Hepatocyte (in vitro differentiated cells): ENCODE measurements at regions not wholly inside any gene's neighbourhood (a gene's known extent, or its start where the extent isn't known, plus 50 kb on each side); places are given as distances from the start of the nearest gene placed in this dataset.

Experiments
- EZH2 ChIP-seq: fragments of 200-600 bp; sonication (generic); IDR thresholded peaks from 2 replicates; pipeline ENCODE4 v1.6.1; 2016; ENCODE audit warnings: antibody characterized with exemption, mild to moderate bottlenecking, borderline replicate concordance
- EZH2phosphoT487 ChIP-seq: fragments of 200-600 bp; sonication (generic); IDR thresholded peaks from one replicate; pipeline ENCODE4 v1.6.1; 2018; ENCODE audit warnings: antibody characterized with exemption, mild to moderate bottlenecking, low read depth, moderate library complexity; ENCODE audit not compliant: unreplicated experiment, severe bottlenecking
- TF ChIP-seq, protein P1 (sequence below): fragments of 200-600 bp; sonication (generic); IDR thresholded peaks from 2 replicates; pipeline ENCODE4 v1.5.1; 2016; ENCODE audit warnings: antibody characterized with exemption, mild to moderate bottlenecking; ENCODE audit not compliant: poor library complexity

- TF ChIP-seq, protein P1, sequence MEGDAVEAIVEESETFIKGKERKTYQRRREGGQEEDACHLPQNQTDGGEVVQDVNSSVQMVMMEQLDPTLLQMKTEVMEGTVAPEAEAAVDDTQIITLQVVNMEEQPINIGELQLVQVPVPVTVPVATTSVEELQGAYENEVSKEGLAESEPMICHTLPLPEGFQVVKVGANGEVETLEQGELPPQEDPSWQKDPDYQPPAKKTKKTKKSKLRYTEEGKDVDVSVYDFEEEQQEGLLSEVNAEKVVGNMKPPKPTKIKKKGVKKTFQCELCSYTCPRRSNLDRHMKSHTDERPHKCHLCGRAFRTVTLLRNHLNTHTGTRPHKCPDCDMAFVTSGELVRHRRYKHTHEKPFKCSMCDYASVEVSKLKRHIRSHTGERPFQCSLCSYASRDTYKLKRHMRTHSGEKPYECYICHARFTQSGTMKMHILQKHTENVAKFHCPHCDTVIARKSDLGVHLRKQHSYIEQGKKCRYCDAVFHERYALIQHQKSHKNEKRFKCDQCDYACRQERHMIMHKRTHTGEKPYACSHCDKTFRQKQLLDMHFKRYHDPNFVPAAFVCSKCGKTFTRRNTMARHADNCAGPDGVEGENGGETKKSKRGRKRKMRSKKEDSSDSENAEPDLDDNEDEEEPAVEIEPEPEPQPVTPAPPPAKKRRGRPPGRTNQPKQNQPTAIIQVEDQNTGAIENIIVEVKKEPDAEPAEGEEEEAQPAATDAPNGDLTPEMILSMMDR: no peak
- TF ChIP-seq EZH2phosphoT487 (no peak), EZH2 (no peak)
Measured at GRCh38 chr2:392926-393280, 105.0 kb upstream of the ALKAL2 start.
